IMR-90 (cell line): ENCODE measurements at regions not wholly inside any gene's neighbourhood (a gene's known extent, or its start where the extent isn't known, plus 50 kb on each side); places are given as distances from the start of the nearest gene placed in this dataset.

Experiments used
- ATAC-seq: fragments of 200-7000 bp; cut with Tn5 transposase; 2 replicates; pipeline ENCODE4 v1.9.1; 2020; ENCODE audit warnings: low read depth, mild to moderate bottlenecking, moderate library complexity
- BruUV-seq: library from RNA; stranded (reverse); fragments of 400-500 nt; replicated peaks from 2 replicates; lab custom pipeline; 2021; lab: Mats Ljungman, UMichigan
- CTCF ChIA-PET: fragments of 300-600 bp; formaldehyde crosslinking; extraction: SDS; loops from one replicate; lab custom pipeline; 2021; ENCODE audit warnings: antibody characterized with exemption; lab: Yijun Ruan, JAX
- POLR2A ChIA-PET: fragments of 300-600 bp; sonication (Branson Sonifier 250); formaldehyde crosslinking; loops from one replicate; lab custom pipeline; 2022; ENCODE audit warnings: antibody characterized with exemption; ENCODE audit not compliant: unreplicated experiment; lab: Charles Lee
- DNase-seq: peaks from one replicate; pipeline ENCODE4 v3.0.0; 2013
- H2AFZ ChIP-seq: replicated peaks from 2 replicates; pipeline ENCODE3; 2013; ENCODE audit warnings: low read length, mild to moderate bottlenecking; ENCODE audit not compliant: poor library complexity
- H2AK5ac ChIP-seq: 2 replicates; pipeline ENCODE4 v1.6.1; 2013; ENCODE audit warnings: low read depth, low read length, inconsistent platforms
- H2AK9ac ChIP-seq: replicated peaks from 2 replicates; pipeline ENCODE3; 2013; ENCODE audit warnings: mild to moderate bottlenecking, low read depth, low read length, moderate library complexity; ENCODE audit not compliant: poor library complexity
- H2BK120ac ChIP-seq: 2 replicates; pipeline ENCODE4 v1.6.1; 2013; ENCODE audit warnings: low read depth, low read length, inconsistent platforms
- H2BK15ac ChIP-seq: 3 replicates; pipeline ENCODE4 v1.6.1; 2013; ENCODE audit warnings: low read depth, low read length, inconsistent platforms
- H2BK20ac ChIP-seq: 2 replicates; pipeline ENCODE4 v1.6.1; 2013; ENCODE audit warnings: low read depth, mild to moderate bottlenecking, inconsistent platforms, low read length, moderate library complexity
- H2BK5ac ChIP-seq: 2 replicates; pipeline ENCODE4 v1.6.1; 2013; ENCODE audit warnings: mild to moderate bottlenecking, low read depth, low read length, inconsistent platforms; ENCODE audit not compliant: poor library complexity, severe bottlenecking
- H3K14ac ChIP-seq: replicated peaks from 2 replicates; pipeline ENCODE4 v1.6.1; 2013; ENCODE audit warnings: low read depth, low read length, inconsistent platforms
- H3K18ac ChIP-seq: 2 replicates; pipeline ENCODE4 v1.6.1; 2013; ENCODE audit warnings: low read depth, low read length, control low read depth
- H3K23ac ChIP-seq: 2 replicates; pipeline ENCODE4 v1.6.1; 2013; ENCODE audit warnings: low read depth, low read length, inconsistent platforms
- H3K27ac ChIP-seq: 2 replicates; pipeline ENCODE4 v1.5.1; 2013; ENCODE audit warnings: mild to moderate bottlenecking, control low read depth, low read length; ENCODE audit not compliant: insufficient read depth
- H3K27me3 ChIP-seq: 2 replicates; pipeline ENCODE4 v1.6.1; 2013; ENCODE audit warnings: low read length; ENCODE audit not compliant: control insufficient read depth, insufficient read depth
- H3K36me3 ChIP-seq: 2 replicates; pipeline ENCODE4 v1.6.1; 2013; ENCODE audit warnings: low read length, mixed read lengths; ENCODE audit not compliant: control insufficient read depth, insufficient read depth
- H3K4ac ChIP-seq: 2 replicates; pipeline ENCODE4 v1.6.1; 2013; ENCODE audit warnings: low read depth, low read length, inconsistent platforms
- H3K4me1 ChIP-seq: 2 replicates; pipeline ENCODE4 v1.6.1; 2013; ENCODE audit warnings: low read length, mixed read lengths; ENCODE audit not compliant: control insufficient read depth, insufficient read depth
- H3K4me2 ChIP-seq: 2 replicates; pipeline ENCODE4 v1.6.1; 2013; ENCODE audit warnings: low read depth, mild to moderate bottlenecking, control low read depth, low read length, moderate library complexity
- H3K4me3 ChIP-seq: 2 replicates; pipeline ENCODE4 v1.5.1; 2013; ENCODE audit warnings: low read depth, mild to moderate bottlenecking, control low read depth, low read length, moderate library complexity; ENCODE audit not compliant: insufficient read depth
- H3K56ac ChIP-seq: 2 replicates; pipeline ENCODE4 v1.6.1; 2013; ENCODE audit warnings: low read length, inconsistent platforms; ENCODE audit not compliant: insufficient read depth; ENCODE audit errors: extremely low read depth
- H3K79me1 ChIP-seq, 2 experiments: 2 replicates each; pipeline ENCODE4 v1.6.1; 2013; ENCODE audit warnings: low read length in 2 of 2, inconsistent platforms in 1 of 2, low read depth in 1 of 2
- H3K9ac ChIP-seq: 2 replicates; pipeline ENCODE4 v1.6.1; 2013; ENCODE audit warnings: low read depth, low read length, control low read depth
- H3K9me1 ChIP-seq: 2 replicates; pipeline ENCODE4 v1.6.1; 2013; ENCODE audit warnings: low read length, inconsistent platforms; ENCODE audit not compliant: insufficient read depth
- H3K9me3 ChIP-seq: 2 replicates; pipeline ENCODE4 v1.6.1; 2013; ENCODE audit warnings: low read length; ENCODE audit not compliant: control insufficient read depth, insufficient read depth
- H4K20me1 ChIP-seq: 2 replicates; pipeline ENCODE4 v1.6.1; 2013; ENCODE audit warnings: low read length, inconsistent platforms; ENCODE audit not compliant: insufficient read depth
- H4K5ac ChIP-seq: 2 replicates; pipeline ENCODE4 v1.6.1; 2013; ENCODE audit warnings: mild to moderate bottlenecking, low read depth, low read length, control low read depth
- H4K8ac ChIP-seq, 2 experiments: 2 replicates each; pipeline ENCODE4 v1.6.1; 2013; ENCODE audit warnings: low read depth in 2 of 2, low read length in 2 of 2, control low read depth in 1 of 2, inconsistent platforms in 1 of 2
- H4K91ac ChIP-seq: 2 replicates; pipeline ENCODE4 v1.6.1; 2013; ENCODE audit warnings: low read depth, low read length, inconsistent platforms; ENCODE audit not compliant: insufficient read depth
- CEBPB ChIP-seq: IDR thresholded peaks from 2 replicates; pipeline ENCODE4 v1.6.1; 2012; ENCODE audit warnings: low read depth, low read length, improper control_type of control experiment
- CHD1 ChIP-seq: IDR thresholded peaks from 2 replicates; pipeline ENCODE4 v1.6.1; 2012; ENCODE audit warnings: low read depth, low read length, improper control_type of control experiment
- ELK1 ChIP-seq: fragments of 150-350 bp; IDR thresholded peaks from 2 replicates; pipeline ENCODE4 v1.6.1; 2016; ENCODE audit warnings: low read depth, mild to moderate bottlenecking, low read length, moderate library complexity, borderline replicate concordance
- MAFK ChIP-seq: IDR thresholded peaks from 2 replicates; pipeline ENCODE4 v1.6.1; 2012; ENCODE audit warnings: low read depth, low read length, improper control_type of control experiment
- MXI1 ChIP-seq: IDR thresholded peaks from 2 replicates; pipeline ENCODE4 v1.6.1; 2012; ENCODE audit warnings: low read depth, mild to moderate bottlenecking, low read length, moderate library complexity, borderline replicate concordance
- RFX5 ChIP-seq: IDR thresholded peaks from 2 replicates; pipeline ENCODE4 v1.8.0; 2012; ENCODE audit warnings: low read depth, mild to moderate bottlenecking, low read length, moderate library complexity
- USF2 ChIP-seq: fragments of 150-350 bp; IDR thresholded peaks from 2 replicates; pipeline ENCODE4 v1.6.1; 2017; ENCODE audit warnings: mild to moderate bottlenecking, antibody characterized with exemption, low read length, low read depth
- WGBS, 2 experiments: methylation state at CpG; one replicate each; pipeline versions ENCODE4 v1.1.5 to v1.1.7; 2013; ENCODE audit warnings: missing lambda C conversion rate in 2 of 2; ENCODE audit not compliant: insufficient read length in 1 of 2; ENCODE audit errors: extremely low coverage in 2 of 2; 5-methylcytosine and 5-hydroxymethylcytosine counted together
- dilution Hi-C: fragments of 300-500 bp; cut with HindIII; formaldehyde crosslinking; loops from one replicate; pipeline ENCODE4 v1.14.3; 2018; ENCODE audit warnings: low sequenced_read_pairs; ENCODE audit not compliant: unreplicated experiment
- in situ Hi-C: fragments of 300-500 bp; cut with MboI; formaldehyde crosslinking; loops from 3 replicates; pipeline ENCODE4 v1.14.3; 2019; ENCODE audit warnings: low sequenced_read_pairs, inconsistent platforms, mixed read lengths
- intact Hi-C: fragments of 100-400 bp; cut with micrococcal nuclease; formaldehyde crosslinking; loops from 2 replicates; pipeline ENCODE4 v1.10.0; 2022

- no CpG with 5 or more reads among the region's 2 CpGs for WGBS, 2 experiments
- no peak overlapping the region for H3K4ac ChIP-seq
- no peak overlapping the region for H2AK5ac ChIP-seq
- H4K8ac ChIP-seq, result no peak overlapping the region
- no peak for ATAC-seq
- H2BK20ac ChIP-seq, result no peak overlapping the region
- no peaks in the 10 kb centered on the region; the same call in 1 of the 2 replicates for H3K9me1 ChIP-seq
- H3K14ac ChIP-seq, result no peak overlapping the region
- H3K23ac ChIP-seq, result no peak overlapping the region
- DNase-seq, result no peak
- H3K18ac ChIP-seq, result no peak overlapping the region
- no peaks in the 10 kb centered on the region for H3K36me3 ChIP-seq
- TF ChIP-seq USF2 (no peak), RFX5 (no peak), CEBPB (no peak), CHD1 (no peak), ELK1 (no peak), MAFK (no peak), MXI1 (no peak)
- H2BK120ac ChIP-seq, result no peak overlapping the region
- H3K9ac ChIP-seq, result no peak overlapping the region
- BruUV-seq, result no TSS peak
- H3K56ac ChIP-seq, result no peak overlapping the region
- no peak overlapping the region for H4K91ac ChIP-seq
- in situ Hi-C loops (no loop called here), dilution Hi-C loops (no loop called here), intact Hi-C loops (no loop called here)
- no peaks in the 10 kb centered on the region; the same call in 1 of the 2 replicates for H3K27me3 ChIP-seq
- H3K79me1 ChIP-seq, result no peaks in the 10 kb centered on the region
- H3K4me2 ChIP-seq, result no peak overlapping the region
- no peak overlapping the region for H2AFZ ChIP-seq
- H3K4me3 ChIP-seq, result no peak overlapping the region
- no peak overlapping the region for H4K5ac ChIP-seq
- no peaks in the 10 kb centered on the region for H4K20me1 ChIP-seq
- no peak overlapping the region for H3K27ac ChIP-seq
- ChIA-PET CTCF (no interaction called here), POLR2A (no interaction called here)
- H3K4me1 ChIP-seq, result no peaks in the 10 kb centered on the region
- H2AK9ac ChIP-seq, result no peak overlapping the region
- H3K9me3 ChIP-seq, result no peaks in the 10 kb centered on the region
- H2BK5ac ChIP-seq, result no peak overlapping the region
- no peak overlapping the region for H2BK15ac ChIP-seq
Measured at GRCh38 chr5:82692826-82693225, 384.4 kb downstream of the TMEM167A start.
